ENCODE measurements at regions not wholly inside any gene's neighbourhood (a gene's known extent, or its start where the extent isn't known, plus 50 kb on each side); places are given as distances from the start of the nearest gene placed in this dataset.

DNA sequence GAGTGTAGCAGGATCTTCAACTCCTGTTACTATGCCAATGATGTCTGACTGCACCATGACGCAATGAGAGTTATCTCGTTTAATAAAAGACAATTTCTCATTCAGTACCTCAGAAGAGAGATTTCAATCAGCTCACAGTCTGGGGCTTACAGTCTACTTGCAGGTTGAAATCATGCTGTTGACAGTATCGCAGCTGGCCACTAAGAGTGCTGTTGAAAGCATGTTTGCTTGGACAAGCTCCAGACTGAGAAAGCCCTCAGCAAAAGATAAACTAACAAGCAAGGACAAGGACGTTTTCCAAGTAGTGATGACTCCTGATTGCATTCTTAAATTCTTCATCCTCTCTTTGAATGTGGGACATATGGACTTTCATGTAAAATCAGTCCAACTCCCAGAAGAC lies 145.2 kb upstream of the SYT4 start:
- CTCF ChIA-PET: no interaction called here
- no peaks in the 10 kb centered on the region for H3K4me1 Mint-ChIP-seq (ENCODE audit: low read depth, unreplicated experiment)
- peaks cover 12% of the 10 kb centered on the region for H3K27me3 Mint-ChIP-seq (ENCODE audit: unreplicated experiment)
- no peaks in the 10 kb centered on the region for H3K9me3 Mint-ChIP-seq (ENCODE audit: low read depth, unreplicated experiment)
- no peak overlapping the region for H3K27ac Mint-ChIP-seq (ENCODE audit: unreplicated experiment)
- BruUV-seq (replicated peaks): no TSS peak
- DNase-seq: no peak
- intact Hi-C loops (cut with micrococcal nuclease; ENCODE audit: unreplicated experiment): loop anchor here (5.0 kb wide), 2 partner anchors 50 to 135 kb away; no protein-coding TSS in a partner anchor
- H3K36me3 Mint-ChIP-seq (ENCODE audit: insufficient read depth, unreplicated experiment): no peaks in the 10 kb centered on the region
- no peak overlapping the region for H3K4me3 Mint-ChIP-seq (ENCODE audit: low read depth, unreplicated experiment)
- TF ChIP-seq, protein P1, sequence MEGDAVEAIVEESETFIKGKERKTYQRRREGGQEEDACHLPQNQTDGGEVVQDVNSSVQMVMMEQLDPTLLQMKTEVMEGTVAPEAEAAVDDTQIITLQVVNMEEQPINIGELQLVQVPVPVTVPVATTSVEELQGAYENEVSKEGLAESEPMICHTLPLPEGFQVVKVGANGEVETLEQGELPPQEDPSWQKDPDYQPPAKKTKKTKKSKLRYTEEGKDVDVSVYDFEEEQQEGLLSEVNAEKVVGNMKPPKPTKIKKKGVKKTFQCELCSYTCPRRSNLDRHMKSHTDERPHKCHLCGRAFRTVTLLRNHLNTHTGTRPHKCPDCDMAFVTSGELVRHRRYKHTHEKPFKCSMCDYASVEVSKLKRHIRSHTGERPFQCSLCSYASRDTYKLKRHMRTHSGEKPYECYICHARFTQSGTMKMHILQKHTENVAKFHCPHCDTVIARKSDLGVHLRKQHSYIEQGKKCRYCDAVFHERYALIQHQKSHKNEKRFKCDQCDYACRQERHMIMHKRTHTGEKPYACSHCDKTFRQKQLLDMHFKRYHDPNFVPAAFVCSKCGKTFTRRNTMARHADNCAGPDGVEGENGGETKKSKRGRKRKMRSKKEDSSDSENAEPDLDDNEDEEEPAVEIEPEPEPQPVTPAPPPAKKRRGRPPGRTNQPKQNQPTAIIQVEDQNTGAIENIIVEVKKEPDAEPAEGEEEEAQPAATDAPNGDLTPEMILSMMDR (IDR thresholded peaks at IDR 0.05; ENCODE audit: unreplicated experiment): no peak

DNA sequence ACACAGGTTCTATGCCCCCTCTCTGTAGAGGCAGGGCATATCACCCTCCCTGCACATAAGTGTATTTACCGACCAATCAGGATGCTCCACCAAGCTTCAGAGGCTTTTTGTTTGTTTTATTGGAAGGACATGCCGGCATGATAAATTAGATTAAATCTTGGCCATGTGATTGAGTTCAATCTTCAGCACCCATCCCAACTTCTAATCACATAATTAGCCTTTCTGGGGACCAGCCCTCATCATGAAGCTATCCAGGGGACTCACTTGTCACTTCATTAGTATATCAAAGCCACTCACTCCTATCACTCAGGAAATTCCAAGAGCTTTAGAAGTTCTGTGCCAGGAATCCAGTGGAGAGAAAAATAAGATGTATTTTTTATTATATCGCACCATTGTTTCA lies 158.6 kb upstream of the SYT4 start:
- CTCF ChIA-PET: no interaction called here
- BruUV-seq (replicated peaks): no TSS peak
- Mint-ChIP-seq H3K9me3 (ENCODE audit: low read depth, unreplicated experiment) (peaks cover 4% of the 10 kb centered on the region), H3K4me3 (ENCODE audit: low read depth, unreplicated experiment) (no peak overlapping the region), H3K27ac (ENCODE audit: unreplicated experiment) (no peak overlapping the region), H3K4me1 (ENCODE audit: low read depth, unreplicated experiment) (no peaks in the 10 kb centered on the region), H3K36me3 (ENCODE audit: insufficient read depth, unreplicated experiment) (no peaks in the 10 kb centered on the region), H3K27me3 (ENCODE audit: unreplicated experiment) (no peaks in the 10 kb centered on the region)
- DNase-seq: no peak
- intact Hi-C loops (cut with micrococcal nuclease; ENCODE audit: unreplicated experiment): no loop called here
- TF ChIP-seq, protein P1 (IDR thresholded peaks at IDR 0.05; ENCODE audit: unreplicated experiment): no peak

DNA sequence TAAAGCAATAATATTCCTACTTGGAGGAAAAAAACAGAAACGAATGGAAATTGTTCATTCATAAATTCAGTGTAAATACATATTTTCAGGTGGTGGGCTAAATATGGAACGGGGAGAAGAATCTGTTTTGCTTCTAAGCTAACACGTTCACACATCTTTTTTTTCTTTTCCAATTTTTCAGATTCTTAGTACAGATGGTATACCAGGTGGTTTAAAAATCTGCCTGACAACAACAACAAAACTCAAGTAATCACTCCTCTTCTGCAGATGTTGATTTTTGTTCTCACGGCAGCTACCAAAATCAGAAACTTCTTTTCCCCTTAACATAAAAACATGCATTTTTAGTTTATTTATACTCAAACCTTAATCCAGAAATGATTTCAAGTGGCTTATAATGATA lies 164.8 kb upstream of the SYT4 start:
- intact Hi-C loops (cut with micrococcal nuclease; ENCODE audit: unreplicated experiment): no loop called here
- TF ChIP-seq, protein P1 (IDR thresholded peaks at IDR 0.05; ENCODE audit: unreplicated experiment): no peak
- no peak for DNase-seq
- no peak overlapping the region for H3K27ac Mint-ChIP-seq (ENCODE audit: unreplicated experiment)
- peaks cover 4% of the 10 kb centered on the region for H3K9me3 Mint-ChIP-seq (ENCODE audit: low read depth, unreplicated experiment)
- H3K36me3 Mint-ChIP-seq (ENCODE audit: insufficient read depth, unreplicated experiment): no peaks in the 10 kb centered on the region
- no peak overlapping the region for H3K4me3 Mint-ChIP-seq (ENCODE audit: low read depth, unreplicated experiment)
- no peaks in the 10 kb centered on the region for H3K4me1 Mint-ChIP-seq (ENCODE audit: low read depth, unreplicated experiment)
- no peaks in the 10 kb centered on the region for H3K27me3 Mint-ChIP-seq (ENCODE audit: unreplicated experiment)
- no TSS peak for BruUV-seq (replicated peaks)
- CTCF ChIA-PET: no interaction called here

DNA sequence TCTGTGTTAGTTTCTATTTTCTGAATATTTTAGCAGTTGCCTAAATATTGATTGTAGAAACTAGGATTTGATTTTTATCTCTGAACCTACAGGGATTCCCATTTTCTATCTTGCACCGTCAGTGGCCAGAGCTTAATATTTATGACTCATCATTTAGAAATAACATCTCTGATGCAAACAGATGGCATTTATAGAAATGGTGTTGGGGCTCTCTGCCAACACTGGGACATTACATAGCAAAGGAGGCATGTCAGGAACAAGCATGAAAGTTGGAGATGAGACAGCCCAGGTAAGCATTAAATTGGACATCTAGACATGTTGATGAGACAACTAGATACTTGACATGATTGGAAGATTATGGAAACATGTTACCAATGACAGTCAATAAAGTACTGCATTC lies 165.3 kb upstream of the SYT4 start:
- Mint-ChIP-seq H3K4me1 (ENCODE audit: low read depth, unreplicated experiment) (no peaks in the 10 kb centered on the region), H3K27me3 (ENCODE audit: unreplicated experiment) (no peaks in the 10 kb centered on the region), H3K27ac (ENCODE audit: unreplicated experiment) (no peak overlapping the region), H3K4me3 (ENCODE audit: low read depth, unreplicated experiment) (no peak overlapping the region), H3K9me3 (ENCODE audit: low read depth, unreplicated experiment) (peaks cover 4% of the 10 kb centered on the region), H3K36me3 (ENCODE audit: insufficient read depth, unreplicated experiment) (no peaks in the 10 kb centered on the region)
- BruUV-seq (replicated peaks): no TSS peak
- CTCF ChIA-PET: no interaction called here
- TF ChIP-seq, protein P1 (IDR thresholded peaks at IDR 0.05; ENCODE audit: unreplicated experiment): no peak
- DNase-seq: no peak
- intact Hi-C loops (cut with micrococcal nuclease; ENCODE audit: unreplicated experiment): no loop called here

DNA sequence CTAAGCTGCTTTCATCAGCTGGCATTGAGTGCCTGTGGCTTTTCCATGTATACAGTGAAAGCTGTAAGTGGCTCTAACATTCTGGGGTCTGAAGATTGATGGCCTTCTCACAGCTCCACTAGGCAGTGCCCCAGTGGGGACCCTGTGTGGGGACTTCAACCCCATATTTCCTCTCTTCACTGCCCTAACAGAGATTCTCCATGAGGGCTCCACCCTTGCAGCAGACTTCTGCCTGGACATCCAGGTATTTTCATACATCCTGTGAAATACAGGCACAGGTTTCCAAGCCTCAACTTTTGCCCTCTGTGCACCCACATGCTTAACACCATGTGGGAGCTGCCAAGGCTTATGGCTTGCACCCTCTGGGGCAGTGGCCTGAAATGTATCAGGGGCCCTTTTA lies 188.2 kb upstream of the SYT4 start:
- CTCF ChIA-PET: no interaction called here
- Mint-ChIP-seq H3K9me3 (ENCODE audit: low read depth, unreplicated experiment) (peaks cover 20% of the 10 kb centered on the region), H3K27ac (ENCODE audit: unreplicated experiment) (no peak overlapping the region), H3K4me1 (ENCODE audit: low read depth, unreplicated experiment) (no peaks in the 10 kb centered on the region), H3K4me3 (ENCODE audit: low read depth, unreplicated experiment) (no peak overlapping the region), H3K27me3 (ENCODE audit: unreplicated experiment) (no peaks in the 10 kb centered on the region), H3K36me3 (ENCODE audit: insufficient read depth, unreplicated experiment) (no peaks in the 10 kb centered on the region)
- DNase-seq: no peak
- intact Hi-C loops (cut with micrococcal nuclease; ENCODE audit: unreplicated experiment): no loop called here
- TF ChIP-seq, protein P1 (IDR thresholded peaks at IDR 0.05; ENCODE audit: unreplicated experiment): no peak
- BruUV-seq (replicated peaks): no TSS peak
